GM18909 (cell line): ENCODE measurements at regions not wholly inside any gene's neighbourhood (a gene's known extent, or its start where the extent isn't known, plus 50 kb on each side); places are given as distances from the start of the nearest gene placed in this dataset.

Experiments
- ATAC-seq: cut with Tn5 transposase; IDR thresholded peaks from one replicate; pipeline ENCODE4 v1.9.1; 2021; ENCODE audit warnings: mild to moderate bottlenecking; ENCODE audit not compliant: unreplicated experiment, poor library complexity

DNA sequence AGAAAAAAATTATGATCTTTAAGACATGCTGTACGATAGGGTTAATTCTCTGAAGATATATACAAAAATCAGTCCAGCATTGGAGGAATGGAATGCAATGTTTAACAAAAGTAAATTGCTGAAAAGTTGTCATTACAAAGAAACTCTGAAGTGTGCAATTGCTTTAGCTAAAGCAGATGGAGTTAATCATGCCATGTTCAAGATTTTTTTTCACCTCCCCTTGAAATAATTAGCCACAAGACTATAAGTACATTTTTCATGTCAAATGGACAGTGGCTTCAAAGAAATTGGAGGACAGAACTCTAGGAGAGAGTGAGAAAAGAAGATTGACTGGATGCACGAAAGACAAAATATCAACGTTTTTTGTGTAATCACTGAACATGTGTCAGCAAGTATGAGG, 63.1 kb upstream of the MEOX2 start:
- no peak for ATAC-seq

DNA sequence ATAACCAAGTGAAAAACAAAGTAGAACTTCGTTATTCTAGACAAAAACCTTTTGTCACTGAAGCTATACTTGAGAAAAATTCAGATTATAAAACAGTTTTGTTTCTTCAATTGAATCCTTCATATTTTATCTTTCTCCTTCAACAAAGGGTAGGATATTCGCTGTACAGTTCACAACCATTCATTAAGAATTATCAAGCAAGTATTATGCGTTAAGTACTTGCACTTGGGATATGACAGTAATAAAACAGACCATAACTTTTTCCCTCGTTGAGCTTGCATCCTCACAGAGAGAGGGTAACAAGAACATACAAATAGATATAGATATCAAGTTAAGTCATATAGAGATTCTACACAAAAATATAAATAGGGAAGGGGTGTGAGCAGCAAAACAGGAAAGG, 61.2 kb upstream of the MEOX2 start:
- no peak for ATAC-seq

- ATAC-seq: no peak
Observed at GRCh38 chr7:15747301-15747700, 60.8 kb upstream of the MEOX2 start.

DNA sequence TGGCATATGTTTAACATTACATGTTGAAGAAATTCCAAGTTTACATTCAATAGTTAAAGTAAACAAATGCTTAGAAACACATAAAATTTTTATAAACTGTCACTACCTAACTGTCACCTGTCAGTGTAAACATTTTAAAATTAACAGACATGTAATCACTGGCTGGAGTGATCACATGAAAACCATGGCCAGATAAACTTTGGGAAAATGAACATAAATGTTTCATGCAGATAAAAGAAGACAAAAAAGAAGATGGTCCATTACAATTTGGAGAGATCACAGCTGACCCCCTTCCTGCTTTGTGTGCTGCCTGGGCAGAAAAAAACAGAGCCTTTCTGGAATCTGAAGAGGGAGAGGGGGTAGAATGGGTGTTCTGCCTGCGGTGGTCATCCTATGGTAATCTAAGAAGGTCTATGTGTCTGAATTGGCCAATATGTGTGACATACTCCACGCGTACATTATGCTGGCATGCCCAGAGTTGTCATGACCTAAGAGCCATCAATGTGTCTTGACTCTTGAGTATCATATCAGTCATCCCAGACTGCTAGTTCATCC, 57.5 kb upstream of the MEOX2 start:
- ATAC-seq: no peak

GRCh38 chr7:15737601-15738000, 51.1 kb upstream of the MEOX2 start:
- no peak for ATAC-seq
